ENCODE measurements at regions not wholly inside any gene's neighbourhood (a gene's known extent, or its start where the extent isn't known, plus 50 kb on each side); places are given as distances from the start of the nearest gene placed in this dataset.

- peaks cover 11 to 42% of the 10 kb centered on the region in 2 donors for H3K4me1 ChIP-seq
- no peak for TF ChIP-seq CTCF (IDR thresholded peaks at IDR 0.05)
- H3K27ac ChIP-seq = peak overlapping the region; percentile 76 to 82
- no peaks in the 10 kb centered on the region for H3K36me3 ChIP-seq
- DNase-seq (ENCODE audit: low spot score in 2 of 2) = no peak
- H3K9me3 ChIP-seq = no peaks in the 10 kb centered on the region
- intact Hi-C loops (cut with DNase I) = loop anchor here (2.0 to 5.0 kb wide), 2 partner anchors 82 to 139 kb away; partner anchors contain the start of gene CAV1
- no peaks in the 10 kb centered on the region for H3K27me3 ChIP-seq
- no peak overlapping the region for H3K4me3 ChIP-seq
Observed at GRCh38 chr7:116443101-116443523, 56.4 kb upstream of the CAV2 start.

GRCh38 chr7:116443646-116444045 is 55.9 kb upstream of the CAV2 start:
- Histone ChIP-seq H3K27me3 (no peaks in the 10 kb centered on the region), H3K4me1 (peaks cover 11 to 47% of the 10 kb centered on the region in 2 donors), H3K27ac (peak overlapping the region; percentile 39 to 42), H3K36me3 (no peaks in the 10 kb centered on the region), H3K9me3 (no peaks in the 10 kb centered on the region), H3K4me3 (no peak overlapping the region)
- intact Hi-C loops (cut with DNase I) = loop anchor here (2.0 to 5.0 kb wide), 2 partner anchors 81 to 139 kb away; partner anchors contain the start of gene CAV1
- no peak for DNase-seq (ENCODE audit: low spot score in 2 of 2)
- no peak for TF ChIP-seq CTCF (IDR thresholded peaks at IDR 0.05)

- no peaks in the 10 kb centered on the region for H3K36me3 ChIP-seq
Observed at GRCh38 chr7:116445447-116446211, 53.9 kb upstream of the CAV2 start.

GRCh38 chr7:116446212-116446855 is 53.2 kb upstream of the CAV2 start:
- no peak overlapping the region for H3K4me3 ChIP-seq
- no peaks in the 10 kb centered on the region for H3K27me3 ChIP-seq
- peaks cover 8 to 46% of the 10 kb centered on the region in 2 donors for H3K4me1 ChIP-seq
- H3K36me3 ChIP-seq = no peaks in the 10 kb centered on the region
- intact Hi-C loops (cut with DNase I) = no loop called here
- no peak for TF ChIP-seq CTCF (IDR thresholded peaks at IDR 0.05)
- peak overlapping the region; percentile 23 to 33 for H3K27ac ChIP-seq
- no peaks in the 10 kb centered on the region for H3K9me3 ChIP-seq
- DNase-seq (ENCODE audit: low spot score in 2 of 2) = no peak

More at GRCh38 chr7:116445447-116446211, 53.9 kb upstream of the CAV2 start:
- peaks cover 9 to 53% of the 10 kb centered on the region in 2 donors for H3K4me1 ChIP-seq
- H3K27ac ChIP-seq = peak overlapping the region; percentile 14 to 17
- H3K9me3 ChIP-seq = no peaks in the 10 kb centered on the region
- no peak for DNase-seq (ENCODE audit: low spot score in 2 of 2)
- no peaks in the 10 kb centered on the region for H3K27me3 ChIP-seq
- H3K4me3 ChIP-seq = no peak overlapping the region
- intact Hi-C loops (cut with DNase I) = no loop called here
- TF ChIP-seq CTCF (IDR thresholded peaks at IDR 0.05) = no peak

- H3K27ac ChIP-seq = peak overlapping the region in 1 of 2 donors; percentile 33
- H3K27me3 ChIP-seq = no peaks in the 10 kb centered on the region
- H3K9me3 ChIP-seq = no peaks in the 10 kb centered on the region
- H3K36me3 ChIP-seq = no peaks in the 10 kb centered on the region
- intact Hi-C loops (cut with DNase I) = no loop called here
- peaks cover 7 to 35% of the 10 kb centered on the region in 2 donors for H3K4me1 ChIP-seq
- DNase-seq (ENCODE audit: low spot score in 2 of 2) = no peak
- no peak overlapping the region for H3K4me3 ChIP-seq
- no peak for TF ChIP-seq CTCF (IDR thresholded peaks at IDR 0.05)
Observed at GRCh38 chr7:116447436-116447835, 52.1 kb upstream of the CAV2 start.
